K562 (cell line): ENCODE measurements at regions not wholly inside any gene's neighbourhood (a gene's known extent, or its start where the extent isn't known, plus 50 kb on each side); places are given as distances from the start of the nearest gene placed in this dataset.

ENCODE experiments used
- HNRNPUL1 ChIP-seq: fragments of 200-400 bp; formaldehyde crosslinking; IDR thresholded peaks from 2 replicates; pipeline ENCODE4 v1.6.1; 2017; ENCODE audit warnings: low read length
- TFE3 ChIP-seq: fragments of 450-650 bp; formaldehyde crosslinking; IDR thresholded peaks from 2 replicates; pipeline ENCODE4 v1.4.0; 2020; ENCODE audit warnings: mild to moderate bottlenecking, mixed read lengths
- ZNF318 ChIP-seq, 2 experiments: fragments of 450-650 bp; IDR thresholded peaks; 2 replicates each; pipeline ENCODE4 v1.6.1; 2016; ENCODE audit warnings: mild to moderate bottlenecking in 2 of 2, borderline replicate concordance in 1 of 2, low read depth in 1 of 2, moderate library complexity in 1 of 2

- TF ChIP-seq TFE3 (CRISPR knock-in tag) (no peak), HNRNPUL1 (no peak), ZNF318 (IDR thresholded peaks at IDR 0.05; ENCODE audit: borderline replicate concordance in 1 of 2, low read depth in 1 of 2) (no peak)
Measured at GRCh38 chr10:55043540-55043939, 242.5 kb upstream of the PCDH15 start (continued).
